Natural killer cell treated with Interleukin-12 subunit alpha and Interleukin-12 subunit beta and Interleukin-15 and Interleukin-18, amount 100 ng/mL, for 72 hours (primary cell): ENCODE measurements at regions not wholly inside any gene's neighbourhood (a gene's known extent, or its start where the extent isn't known, plus 50 kb on each side); places are given as distances from the start of the nearest gene placed in this dataset.

Experiments used
- ATAC-seq, 2 donors: fragments of 150-1000 bp; cut with Tn5 transposase in 1 of 2; sonication (Bioruptor Pico), chemical (Tn5 transposase) in 1 of 2; 2 replicates each; pipeline ENCODE4 v1.10.0; 2021
- DNase-seq: peaks from one replicate; pipeline ENCODE4 v3.0.0; 2022; ENCODE audit warnings: low spot score
- H3K27ac Mint-ChIP-seq, 2 donors: 1 replicate in 1 of 2; 2 replicates in 1 of 2; pipeline ENCODE4 v1.8.0; 2022; ENCODE audit warnings: mixed read lengths in 2 of 2, mild to moderate bottlenecking in 1 of 2, moderate library complexity in 1 of 2
- H3K27me3 Mint-ChIP-seq, 2 donors: 1 replicate in 1 of 2; 2 replicates in 1 of 2; pipeline ENCODE4 v1.8.0; 2022; ENCODE audit warnings: mixed read lengths in 2 of 2
- H3K36me3 Mint-ChIP-seq: one replicate; pipeline ENCODE4 v1.8.0; 2022; ENCODE audit warnings: mixed read lengths
- H3K4me1 Mint-ChIP-seq, 2 donors: 1 replicate in 1 of 2; 2 replicates in 1 of 2; pipeline ENCODE4 v1.8.0; 2022; ENCODE audit warnings: low read depth in 2 of 2, mixed read lengths in 2 of 2, mild to moderate bottlenecking in 1 of 2
- H3K4me3 Mint-ChIP-seq: one replicate; pipeline ENCODE4 v1.8.0; 2022; ENCODE audit warnings: mixed read lengths
- H3K9me3 Mint-ChIP-seq: 2 replicates; pipeline ENCODE4 v1.8.0; 2022; ENCODE audit warnings: mixed read lengths

DNA sequence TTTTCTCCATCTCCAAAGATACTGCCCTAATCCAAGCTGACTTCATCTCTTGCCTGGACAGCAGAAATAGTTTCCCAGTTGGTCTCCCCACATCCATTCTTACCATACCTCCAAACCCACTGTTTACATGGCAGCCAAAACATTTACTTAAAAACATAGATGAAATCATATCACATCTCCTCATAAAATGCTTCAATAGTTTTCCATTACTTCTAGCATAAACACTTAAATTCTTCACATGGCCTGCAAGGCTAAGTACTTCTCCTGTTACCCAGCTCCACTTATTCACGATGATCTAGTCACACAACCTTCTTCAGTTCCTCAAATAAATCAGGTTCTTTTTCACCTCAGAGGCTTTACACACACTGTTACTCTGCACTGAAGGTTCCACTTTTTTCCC lies 185.8 kb upstream of the ACVR2A start:
- Mint-ChIP-seq H3K4me3 (no peak overlapping the region), H3K36me3 (no peaks in the 10 kb centered on the region), H3K27me3 (no peaks in the 10 kb centered on the region), H3K27ac (no peak overlapping the region), H3K4me1 (peaks cover 14 to 17% of the 10 kb centered on the region in 2 donors), H3K9me3 (no peaks in the 10 kb centered on the region)
- no peak for ATAC-seq
- no peak for DNase-seq

- Mint-ChIP-seq H3K4me1 (peaks cover 0 to 2% of the 10 kb centered on the region in 2 donors), H3K27ac (no peak overlapping the region), H3K36me3 (no peaks in the 10 kb centered on the region), H3K27me3 (no peaks in the 10 kb centered on the region), H3K9me3 (no peaks in the 10 kb centered on the region), H3K4me3 (no peak overlapping the region)
- ATAC-seq (no peak), DNase-seq (no peak)
Measured at GRCh38 chr2:147657086-147658000, 187.5 kb upstream of the ACVR2A start.

DNA sequence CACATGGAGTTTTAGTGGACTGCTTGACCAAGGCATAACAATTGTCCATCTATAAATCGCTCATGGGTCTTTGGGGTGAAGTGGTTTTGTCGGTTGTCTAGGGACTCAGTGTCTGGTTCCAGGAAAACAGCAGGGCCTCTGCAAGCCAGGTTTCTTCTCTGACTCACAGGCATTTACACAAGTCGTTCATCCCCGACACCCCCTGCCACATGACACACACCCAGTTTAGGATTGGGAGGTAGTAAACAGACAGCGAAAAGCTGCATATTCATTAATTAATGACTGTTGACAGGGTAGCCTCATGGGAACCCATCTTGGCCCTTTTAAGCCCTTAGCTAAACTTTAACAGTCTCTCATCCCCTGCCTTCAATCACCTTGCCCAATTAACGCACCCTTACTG lies 194.8 kb upstream of the ACVR2A start:
- H3K27me3 Mint-ChIP-seq, result no peaks in the 10 kb centered on the region
- no peak for ATAC-seq
- no peak for DNase-seq
- no peaks in the 10 kb centered on the region for H3K9me3 Mint-ChIP-seq
- H3K4me3 Mint-ChIP-seq, result no peak overlapping the region
- H3K27ac Mint-ChIP-seq, result no peak overlapping the region
- no peaks in the 10 kb centered on the region for H3K36me3 Mint-ChIP-seq
- H3K4me1 Mint-ChIP-seq, result no peaks in the 10 kb centered on the region

GRCh38 chr2:147649286-147649685 lies 195.5 kb upstream of the ACVR2A start:
- H3K4me3 Mint-ChIP-seq, result no peak overlapping the region
- H3K9me3 Mint-ChIP-seq, result no peaks in the 10 kb centered on the region
- no peak overlapping the region for H3K27ac Mint-ChIP-seq
- no peaks in the 10 kb centered on the region for H3K27me3 Mint-ChIP-seq
- DNase-seq (no peak), ATAC-seq (no peak)
- H3K4me1 Mint-ChIP-seq, result no peaks in the 10 kb centered on the region
- H3K36me3 Mint-ChIP-seq, result no peaks in the 10 kb centered on the region

GRCh38 chr2:147648471-147648870 lies 196.4 kb upstream of the ACVR2A start:
- Mint-ChIP-seq H3K36me3 (no peaks in the 10 kb centered on the region), H3K4me3 (no peak overlapping the region), H3K4me1 (no peaks in the 10 kb centered on the region), H3K27ac (no peak overlapping the region), H3K9me3 (no peaks in the 10 kb centered on the region), H3K27me3 (no peaks in the 10 kb centered on the region)
- ATAC-seq (no peak), DNase-seq (no peak)

GRCh38 chr2:147647816-147648215 lies 197.0 kb upstream of the ACVR2A start:
- H3K36me3 Mint-ChIP-seq, result no peaks in the 10 kb centered on the region
- ATAC-seq, result no peak
- no peak for DNase-seq
- H3K27me3 Mint-ChIP-seq, result no peaks in the 10 kb centered on the region
- no peak overlapping the region for H3K4me3 Mint-ChIP-seq
- H3K27ac Mint-ChIP-seq, result no peak overlapping the region
- H3K4me1 Mint-ChIP-seq, result no peaks in the 10 kb centered on the region
- no peaks in the 10 kb centered on the region for H3K9me3 Mint-ChIP-seq

GRCh38 chr2:147646818-147647468 lies 197.9 kb upstream of the ACVR2A start:
- no peak for DNase-seq
- H3K27ac Mint-ChIP-seq, result no peak overlapping the region
- H3K36me3 Mint-ChIP-seq, result no peaks in the 10 kb centered on the region
- H3K4me1 Mint-ChIP-seq, result no peaks in the 10 kb centered on the region
- H3K4me3 Mint-ChIP-seq, result no peak overlapping the region
- no peaks in the 10 kb centered on the region for H3K27me3 Mint-ChIP-seq
- no peaks in the 10 kb centered on the region for H3K9me3 Mint-ChIP-seq
- ATAC-seq, result no peak

- ATAC-seq, result no peak
- no peak overlapping the region for H3K27ac Mint-ChIP-seq
- no peak for DNase-seq
- H3K9me3 Mint-ChIP-seq, result peaks cover 4% of the 10 kb centered on the region
- no peak overlapping the region for H3K4me3 Mint-ChIP-seq
- H3K4me1 Mint-ChIP-seq, result no peaks in the 10 kb centered on the region
- H3K27me3 Mint-ChIP-seq, result peaks cover 0 to 9% of the 10 kb centered on the region in 2 donors
- no peaks in the 10 kb centered on the region for H3K36me3 Mint-ChIP-seq
Measured at GRCh38 chr2:147644491-147644890, 200.3 kb upstream of the ACVR2A start.

- no peaks in the 10 kb centered on the region for H3K36me3 Mint-ChIP-seq
- no peak overlapping the region for H3K27ac Mint-ChIP-seq
- H3K27me3 Mint-ChIP-seq, result peaks cover 4 to 16% of the 10 kb centered on the region in 2 donors
Measured at GRCh38 chr2:147642765-147643164, 202.1 kb upstream of the ACVR2A start.

DNA sequence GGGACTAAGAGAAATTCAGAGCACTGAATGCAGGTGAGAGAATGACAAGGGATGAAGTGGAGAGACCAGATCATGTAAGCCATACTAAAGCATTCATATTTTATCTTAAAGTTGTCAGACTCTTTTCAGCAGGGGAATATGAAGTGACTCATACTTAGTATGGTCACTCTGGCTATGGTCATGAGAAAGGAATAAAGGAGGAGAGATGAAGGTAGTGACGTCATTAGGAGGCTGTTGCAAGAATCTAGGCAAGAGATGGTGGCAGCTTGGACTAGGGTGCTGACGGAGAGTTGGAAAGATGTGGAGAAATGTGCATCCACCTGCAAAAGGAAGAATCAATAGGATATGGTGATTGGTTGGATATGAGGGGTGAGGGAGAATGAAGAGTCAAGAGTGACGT lies 203.2 kb upstream of the ACVR2A start:
- Mint-ChIP-seq H3K4me3 (no peak overlapping the region), H3K4me1 (no peaks in the 10 kb centered on the region), H3K9me3 (peaks cover 4% of the 10 kb centered on the region), H3K36me3 (no peaks in the 10 kb centered on the region), H3K27ac (no peak overlapping the region), H3K27me3 (peaks cover 4 to 16% of the 10 kb centered on the region in 2 donors)
- DNase-seq (no peak), ATAC-seq (no peak)

More at GRCh38 chr2:147642765-147643164, 202.1 kb upstream of the ACVR2A start:
- Mint-ChIP-seq H3K4me3 (no peak overlapping the region), H3K9me3 (peaks cover 4% of the 10 kb centered on the region), H3K4me1 (no peaks in the 10 kb centered on the region)
- ATAC-seq (no peak), DNase-seq (no peak)

DNA sequence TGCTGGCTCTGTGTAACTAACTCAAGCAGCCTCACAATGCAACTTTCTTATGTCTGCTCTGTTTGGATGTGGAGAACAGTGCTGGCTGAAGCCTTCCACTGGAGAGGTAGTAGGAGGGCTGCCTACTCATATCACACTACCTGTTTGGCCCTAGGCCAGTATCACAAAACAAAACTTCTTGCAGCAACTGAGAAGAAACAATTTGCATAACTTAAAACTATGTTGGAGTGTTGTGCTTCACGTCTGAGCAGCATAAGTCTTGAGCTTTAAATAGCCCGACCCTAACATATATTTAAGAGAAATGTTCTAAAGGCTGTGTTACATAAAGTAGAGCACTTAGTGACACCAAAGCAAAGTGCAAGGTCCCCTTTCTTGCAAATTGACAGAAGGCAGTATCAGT lies 204.9 kb upstream of the ACVR2A start:
- no peaks in the 10 kb centered on the region for H3K4me1 Mint-ChIP-seq
- no peak overlapping the region for H3K27ac Mint-ChIP-seq
- H3K9me3 Mint-ChIP-seq, result peaks cover 4% of the 10 kb centered on the region
- no peak overlapping the region for H3K4me3 Mint-ChIP-seq
- peaks cover 4 to 16% of the 10 kb centered on the region in 2 donors for H3K27me3 Mint-ChIP-seq
- ATAC-seq (no peak), DNase-seq (no peak)
- H3K36me3 Mint-ChIP-seq, result no peaks in the 10 kb centered on the region

DNA sequence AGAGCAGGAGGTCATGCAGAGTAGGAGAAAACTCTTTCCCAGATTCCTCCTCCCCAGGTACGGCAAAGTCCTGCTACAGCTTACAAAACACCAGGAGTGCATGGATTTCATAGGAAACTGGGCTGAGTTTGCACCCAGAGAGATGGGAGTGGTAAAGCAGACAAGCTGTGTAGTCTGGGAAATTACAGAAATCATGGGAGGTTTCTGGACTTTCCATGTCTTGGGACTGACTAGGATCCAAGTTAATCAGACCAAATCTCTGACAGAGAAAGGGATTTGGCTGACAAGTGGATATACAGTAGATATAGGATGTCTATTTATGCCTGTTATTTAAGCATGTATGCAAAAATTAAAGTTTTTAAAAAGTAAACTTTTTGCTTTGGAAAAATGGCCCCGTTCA lies 205.4 kb upstream of the ACVR2A start:
- no peaks in the 10 kb centered on the region for H3K36me3 Mint-ChIP-seq
- H3K4me3 Mint-ChIP-seq, result no peak overlapping the region
- no peak overlapping the region for H3K27ac Mint-ChIP-seq
- ATAC-seq (no peak), DNase-seq (no peak)
- H3K9me3 Mint-ChIP-seq, result peaks cover 4% of the 10 kb centered on the region
- H3K4me1 Mint-ChIP-seq, result no peaks in the 10 kb centered on the region
- H3K27me3 Mint-ChIP-seq, result peaks cover 4 to 16% of the 10 kb centered on the region in 2 donors

DNA sequence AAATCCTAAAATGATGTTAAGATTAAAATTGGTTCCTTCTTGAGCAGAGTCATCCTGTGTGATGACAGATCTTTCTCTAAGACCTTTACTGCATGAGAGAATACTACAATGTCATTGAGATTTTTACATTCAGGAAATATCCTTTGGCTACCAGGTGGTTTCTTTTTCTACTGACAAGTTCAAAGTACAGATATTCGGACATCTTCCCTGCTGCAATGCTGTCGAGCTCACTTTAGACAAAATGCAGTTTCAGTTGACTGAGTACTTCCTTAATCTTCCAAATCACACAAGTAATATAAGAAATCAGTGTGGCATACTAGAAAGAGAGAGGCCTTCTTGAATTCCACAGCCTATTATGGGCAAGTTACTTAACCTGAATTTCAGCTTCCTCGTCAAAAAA lies 207.9 kb upstream of the ACVR2A start:
- Mint-ChIP-seq H3K27me3 (peaks cover 4 to 16% of the 10 kb centered on the region in 2 donors), H3K27ac (no peak overlapping the region), H3K36me3 (no peaks in the 10 kb centered on the region), H3K4me1 (no peaks in the 10 kb centered on the region), H3K4me3 (no peak overlapping the region), H3K9me3 (peaks cover 4% of the 10 kb centered on the region)
- no peak for ATAC-seq
- no peak for DNase-seq

DNA sequence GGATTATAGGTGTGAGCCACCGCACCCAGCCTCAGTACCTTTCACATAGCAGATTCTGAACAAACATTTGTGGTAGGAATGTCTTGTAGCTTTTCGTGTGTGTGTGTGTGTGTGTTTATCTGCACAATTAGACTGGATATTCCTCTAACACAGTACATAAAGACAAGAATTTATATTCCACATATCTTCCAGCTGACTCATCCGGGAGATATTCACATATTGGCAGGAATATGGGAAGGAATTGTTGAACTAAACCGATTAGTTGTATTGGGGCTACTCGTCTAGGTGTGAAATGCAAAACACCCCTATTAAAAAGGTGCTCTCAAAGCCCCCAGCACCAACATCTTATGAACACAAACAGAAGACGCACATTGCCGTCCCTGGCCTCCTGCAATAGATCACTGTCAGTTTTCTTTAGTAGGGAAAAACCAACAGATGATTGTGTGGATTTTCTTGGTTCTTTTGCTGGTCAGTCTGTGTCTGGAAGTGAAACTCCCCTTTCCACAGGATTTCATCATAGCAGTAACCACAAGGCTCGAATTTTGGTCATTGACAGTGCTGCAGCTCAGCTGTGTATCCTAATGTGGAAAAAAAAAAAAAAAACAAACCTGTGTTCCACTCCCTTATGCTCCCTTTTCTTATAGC lies 208.5 kb upstream of the ACVR2A start:
- ATAC-seq (no peak), DNase-seq (no peak)
- Mint-ChIP-seq H3K4me3 (no peak overlapping the region), H3K9me3 (no peaks in the 10 kb centered on the region), H3K27me3 (peaks cover 4 to 11% of the 10 kb centered on the region in 2 donors), H3K4me1 (no peaks in the 10 kb centered on the region), H3K36me3 (no peaks in the 10 kb centered on the region), H3K27ac (no peak overlapping the region)
